ENCODE measurements at regions not wholly inside any gene's neighbourhood (a gene's known extent, or its start where the extent isn't known, plus 50 kb on each side); places are given as distances from the start of the nearest gene placed in this dataset.

GRCh38 chr18:37674570-37674969, 109.0 kb upstream of the CELF4 start:
- no TSS peak for BruUV-seq (replicated peaks)
- FAIRE-seq: no peak

More at GRCh38 chr18:37674570-37674969, 109.0 kb upstream of the CELF4 start:
- Histone ChIP-seq H3K36me3 (ENCODE audit: control insufficient read depth in 2 of 2, extremely low read depth in 1 of 2, insufficient read depth in 2 of 2, low read length in 2 of 2) (no peaks in the 10 kb centered on the region), H2AFZ (ENCODE audit: low read depth, low read length) (no peak overlapping the region), H3K27ac (ENCODE audit: insufficient read depth, low read depth, low read length) (no peak overlapping the region), H3K4me3 (replicated peaks in 1 of 3; ENCODE audit: insufficient read depth in 1 of 3, low read depth in 1 of 3, low read length in 3 of 3) (no peak overlapping the region), H3K9ac (replicated peaks; ENCODE audit: extremely low read depth, insufficient read depth, low read length) (no peak overlapping the region), H3K4me2 (ENCODE audit: insufficient read depth, low read length) (no peak overlapping the region), H4K20me1 (replicated peaks; ENCODE audit: control insufficient read depth, extremely low read depth, insufficient read depth, low read length) (no peaks in the 10 kb centered on the region), H3K9me1 (replicated peaks; ENCODE audit: control insufficient read depth, extremely low read depth, insufficient read depth, low read length) (no peaks in the 10 kb centered on the region), H3K79me2 (ENCODE audit: control insufficient read depth, insufficient read depth, low read length) (no peaks in the 10 kb centered on the region), H3K9me3 (replicated peaks; ENCODE audit: control insufficient read depth, insufficient read depth, low read length) (peaks cover 2% of the 10 kb centered on the region), H3K4me1 (ENCODE audit: control insufficient read depth, extremely low read depth, insufficient read depth, low read length) (no peaks in the 10 kb centered on the region), H3K27me3 (ENCODE audit: control insufficient read depth in 2 of 2, insufficient read depth in 2 of 2, low read length in 2 of 2) (no peaks in the 10 kb centered on the region)
- intact Hi-C loops (cut with micrococcal nuclease) (no loop called here), dilution Hi-C loops (cut with MboI; ENCODE audit: extremely low pct_ligation_motif_present, low sequenced_read_pairs) (no loop called here)
- POLR2A ChIA-PET: no interaction called here
- TF ChIP-seq POLR2A (IDR thresholded peaks at IDR 0.05; ENCODE audit: low read depth, low read length) (no peak), MAX (IDR thresholded peaks at IDR 0.05; ENCODE audit: insufficient read depth, insufficient read length) (no peak), JUN (IDR thresholded peaks at IDR 0.05; ENCODE audit: borderline replicate concordance, insufficient read depth, insufficient read length, low read depth) (no peak), GATA2 (IDR thresholded peaks at IDR 0.05; ENCODE audit: insufficient read depth, insufficient read length, low read depth, low read length) (no peak), FOS (IDR thresholded peaks at IDR 0.05; ENCODE audit: borderline replicate concordance, insufficient read depth, low read length) (no peak), MYC (IDR thresholded peaks at IDR 0.05; ENCODE audit: low read depth, low read length) (no peak), POLR2AphosphoS5 (IDR thresholded peaks at IDR 0.05; ENCODE audit: insufficient read depth, low read depth, low read length) (no peak), CTCF (IDR thresholded peaks at IDR 0.05; ENCODE audit: extremely low read depth in 1 of 2, insufficient read depth in 1 of 2, low read depth in 1 of 2, low read length in 2 of 2) (no peak), EZH2 (IDR thresholded peaks at IDR 0.05; ENCODE audit: borderline replicate concordance, low read depth, low read length, severe bottlenecking) (no peak)
- DNase-seq (ENCODE audit: low read depth, low spot score): no peak
- CTCF ChIA-PET: no interaction called here

Measured in endothelial cell of umbilical vein (primary cell).